K562 (cell line): ENCODE measurements at regions not wholly inside any gene's neighbourhood (a gene's known extent, or its start where the extent isn't known, plus 50 kb on each side); places are given as distances from the start of the nearest gene placed in this dataset.

ENCODE experiments used
- RBM25 ChIP-seq: fragments of 200-400 bp; formaldehyde crosslinking; IDR thresholded peaks from 2 replicates; pipeline ENCODE4 v1.6.1; 2018; ENCODE audit warnings: low read length, low read depth, moderate library complexity; ENCODE audit not compliant: severe bottlenecking
- REST ChIP-seq, 2 experiments: fragments of 450-650 bp; formaldehyde crosslinking in 1 of 2; IDR thresholded peaks; 2 replicates each; pipeline versions ENCODE4 v1.4.0 to v1.6.1; 2014 to 2020; ENCODE audit warnings: mild to moderate bottlenecking in 2 of 2, borderline replicate concordance in 1 of 2, low read depth in 1 of 2
- TF ChIP-seq, protein P1 (sequence below): fragments of 250-450 bp; sonication (Bioruptor Pico); IDR thresholded peaks from 2 replicates; pipeline ENCODE4 v1.8.0; 2022; ENCODE audit warnings: inconsistent platforms

GRCh38 chr2:180394305-180394704 is 387.2 kb upstream of the CWC22 start (continued):
- TF ChIP-seq, protein P1, sequence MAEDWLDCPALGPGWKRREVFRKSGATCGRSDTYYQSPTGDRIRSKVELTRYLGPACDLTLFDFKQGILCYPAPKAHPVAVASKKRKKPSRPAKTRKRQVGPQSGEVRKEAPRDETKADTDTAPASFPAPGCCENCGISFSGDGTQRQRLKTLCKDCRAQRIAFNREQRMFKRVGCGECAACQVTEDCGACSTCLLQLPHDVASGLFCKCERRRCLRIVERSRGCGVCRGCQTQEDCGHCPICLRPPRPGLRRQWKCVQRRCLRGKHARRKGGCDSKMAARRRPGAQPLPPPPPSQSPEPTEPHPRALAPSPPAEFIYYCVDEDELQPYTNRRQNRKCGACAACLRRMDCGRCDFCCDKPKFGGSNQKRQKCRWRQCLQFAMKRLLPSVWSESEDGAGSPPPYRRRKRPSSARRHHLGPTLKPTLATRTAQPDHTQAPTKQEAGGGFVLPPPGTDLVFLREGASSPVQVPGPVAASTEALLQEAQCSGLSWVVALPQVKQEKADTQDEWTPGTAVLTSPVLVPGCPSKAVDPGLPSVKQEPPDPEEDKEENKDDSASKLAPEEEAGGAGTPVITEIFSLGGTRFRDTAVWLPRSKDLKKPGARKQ (CRISPR knock-in tag), result no peak
- TF ChIP-seq RBM25, result no peak
- TF ChIP-seq REST (IDR thresholded peaks at IDR 0.05; ENCODE audit: borderline replicate concordance), result no peak
- no peak for TF ChIP-seq REST (CRISPR knock-in tag; IDR thresholded peaks at IDR 0.05; ENCODE audit: low read depth)
- TF ChIP-seq, all 486 proteins: peak for 0
